Left colon (tissue), 2 donors: ENCODE measurements at regions not wholly inside any gene's neighbourhood (a gene's known extent, or its start where the extent isn't known, plus 50 kb on each side); places are given as distances from the start of the nearest gene placed in this dataset.
A peak's percentile ranks its signal among the peaks of the same experiment; 100 is the strongest.

ENCODE experiments used
- ATAC-seq: fragments of 200-7000 bp; cut with Tn5 transposase; one replicate; pipeline ENCODE4 v1.9.1; 2020; ENCODE audit warnings: mild to moderate bottlenecking, moderate library complexity
- DNase-seq, 2 donors: peaks; one replicate each; pipeline ENCODE4 v3.0.0-alpha.2; 2020
- intact Hi-C, 2 donors: fragments of 100-400 bp; cut with DNase I in 1 of 2; cut with micrococcal nuclease in 1 of 2; formaldehyde crosslinking; loops; one replicate each; pipeline versions ENCODE4 v1.11.2 to v1.14.0; 2022; cut with DNase I, micrococcal nuclease
- donor health status: DM: no; HTN: no; CAD: no.
- donor health status: DM: yes; HTN: yes; CAD: no.

- DNase-seq (no peak), ATAC-seq (no peak)
- intact Hi-C loops: no loop called here
Observed at GRCh38 chr5:54651482-54652076, 134.0 kb downstream of the SNX18 start.

- no peak for DNase-seq
- intact Hi-C loops: no loop called here
- no peak for ATAC-seq
Observed at GRCh38 chr5:54649041-54649504, 131.5 kb downstream of the SNX18 start.

- DNase-seq (peak; percentile 61 to 69), ATAC-seq (peak; percentile 42)
- intact Hi-C loops: no loop called here
Observed at GRCh38 chr5:54646356-54647101, 129.0 kb downstream of the SNX18 start.

- no peak for ATAC-seq
- intact Hi-C loops: no loop called here
- no peak for DNase-seq
Observed at GRCh38 chr5:54645882-54646355, 128.4 kb downstream of the SNX18 start.

GRCh38 chr5:54644226-54644625 lies 126.7 kb downstream of the SNX18 start:
- ATAC-seq (no peak), DNase-seq (no peak)
- intact Hi-C loops: no loop called here

GRCh38 chr5:54643685-54644106 lies 126.1 kb downstream of the SNX18 start:
- ATAC-seq (no peak), DNase-seq (no peak)
- intact Hi-C loops: no loop called here

- DNase-seq (no peak), ATAC-seq (no peak)
- intact Hi-C loops: no loop called here
Observed at GRCh38 chr5:54639621-54640020, 122.1 kb downstream of the SNX18 start.

GRCh38 chr5:54638106-54638505 lies 120.5 kb downstream of the SNX18 start:
- DNase-seq: no peak
- intact Hi-C loops: no loop called here
- ATAC-seq: no peak

- intact Hi-C loops: no loop called here
- ATAC-seq (no peak), DNase-seq (no peak)
Observed at GRCh38 chr5:54637654-54638053, 120.1 kb downstream of the SNX18 start.

GRCh38 chr5:54634089-54634488 lies 116.5 kb downstream of the SNX18 start:
- intact Hi-C loops: no loop called here
- no peak for ATAC-seq
- no peak for DNase-seq

- DNase-seq: no peak
- intact Hi-C loops: no loop called here
- no peak for ATAC-seq
Observed at GRCh38 chr5:54632131-54632701, 114.7 kb downstream of the SNX18 start.

GRCh38 chr5:54630738-54631359 lies 113.3 kb downstream of the SNX18 start:
- DNase-seq (no peak), ATAC-seq (no peak)
- intact Hi-C loops: no loop called here

GRCh38 chr5:54629115-54629514 lies 111.6 kb downstream of the SNX18 start:
- DNase-seq (no peak), ATAC-seq (no peak)
- intact Hi-C loops: no loop called here

GRCh38 chr5:54628050-54628449 lies 110.5 kb downstream of the SNX18 start:
- peak; percentile 18 for ATAC-seq
- intact Hi-C loops: no loop called here
- DNase-seq: no peak

GRCh38 chr5:54626407-54626806 lies 108.8 kb downstream of the SNX18 start:
- DNase-seq: no peak
- ATAC-seq: no peak
- intact Hi-C loops: no loop called here

- no peak for DNase-seq
- intact Hi-C loops: no loop called here
- ATAC-seq: no peak
Observed at GRCh38 chr5:54624805-54625568, 107.4 kb downstream of the SNX18 start.

GRCh38 chr5:54621709-54622108 lies 104.2 kb downstream of the SNX18 start:
- DNase-seq (no peak), ATAC-seq (no peak)
- intact Hi-C loops: no loop called here

- intact Hi-C loops: no loop called here
- DNase-seq (no peak), ATAC-seq (no peak)
Observed at GRCh38 chr5:54621048-54621447, 103.5 kb downstream of the SNX18 start.
